H1 (cell line): ENCODE measurements at regions not wholly inside any gene's neighbourhood (a gene's known extent, or its start where the extent isn't known, plus 50 kb on each side); places are given as distances from the start of the nearest gene placed in this dataset.

Experiments used
- CTCF ChIA-PET: fragments of 300-600 bp; sonication (Branson Sonifier 250); formaldehyde crosslinking; loops from one replicate; lab custom pipeline; 2021; ENCODE audit not compliant: partially characterized antibody; lab: Charles Lee
- POLR2A ChIA-PET: fragments of 300-600 bp; sonication (Branson Sonifier 250); formaldehyde crosslinking; loops from one replicate; lab custom pipeline; 2021; ENCODE audit warnings: inconsistent platforms; ENCODE audit not compliant: partially characterized antibody; lab: Charles Lee
- DNase-seq, 2 experiments: peaks; one replicate each; pipeline versions ENCODE4 v3.0.0 to v3.0.0-alpha.2; 2010 to 2022; ENCODE audit warnings: low spot score in 2 of 2, low read depth in 1 of 2, mixed read lengths in 1 of 2
- FAIRE-seq: peaks from 2 replicates; lab custom pipeline; 2011; peaks lifted over from hg19 to GRCh38; lab: Jason Lieb, UNC
- H2AFZ ChIP-seq: 2 replicates; pipeline ENCODE4 v1.8.1; 2012; ENCODE audit warnings: low read length, inconsistent platforms
- H2AK5ac ChIP-seq: 2 replicates; pipeline ENCODE4 v1.6.1; 2013; ENCODE audit warnings: low read depth, low read length
- H2BK120ac ChIP-seq: replicated peaks from 2 replicates; pipeline ENCODE3; 2013; ENCODE audit warnings: low read depth, low read length, inconsistent platforms
- H2BK12ac ChIP-seq: 2 replicates; pipeline ENCODE4 v1.6.1; 2013; ENCODE audit warnings: low read depth, low read length
- H2BK15ac ChIP-seq: 2 replicates; pipeline ENCODE4 v1.6.1; 2013; ENCODE audit warnings: low read length
- H2BK20ac ChIP-seq: 2 replicates; pipeline ENCODE4 v1.6.1; 2013; ENCODE audit warnings: low read length
- H2BK5ac ChIP-seq: 2 replicates; pipeline ENCODE4 v1.6.1; 2013; ENCODE audit warnings: low read depth, low read length
- H3K14ac ChIP-seq: 2 replicates; pipeline ENCODE4 v1.6.1; 2013; ENCODE audit warnings: inconsistent platforms; ENCODE audit not compliant: insufficient read length
- H3K18ac ChIP-seq: 2 replicates; pipeline ENCODE4 v1.6.1; 2013; ENCODE audit warnings: low read length; ENCODE audit errors: extremely low read depth
- H3K23ac ChIP-seq: 2 replicates; pipeline ENCODE4 v1.6.1; 2013; ENCODE audit warnings: inconsistent platforms; ENCODE audit not compliant: insufficient read length
- H3K23me2 ChIP-seq: 2 replicates; pipeline ENCODE4 v1.6.1; 2013; ENCODE audit warnings: low read depth, low read length
- H3K27ac ChIP-seq: 2 replicates; pipeline ENCODE4 v1.6.1; 2011; ENCODE audit warnings: low read depth, low read length, inconsistent platforms
- H3K27me3 ChIP-seq, 4 experiments: replicated peaks in 1 of 4; 1 replicate in 1 of 4; 2 replicates in 3 of 4; pipeline versions ENCODE4 v1.6.1 to v1.8.1; 2011 to 2013; ENCODE audit warnings: low read length in 3 of 4, mild to moderate bottlenecking in 3 of 4, inconsistent platforms in 2 of 4, mixed read lengths in 2 of 4, moderate library complexity in 1 of 4; ENCODE audit not compliant: control insufficient read depth in 3 of 4, insufficient read depth in 3 of 4; ENCODE audit errors: extremely low read depth in 1 of 4
- H3K36me3 ChIP-seq, 4 experiments: 2 replicates each; pipeline versions ENCODE4 v1.6.1 to v1.8.1; 2011 to 2013; ENCODE audit warnings: mild to moderate bottlenecking in 4 of 4, low read length in 3 of 4, moderate library complexity in 2 of 4, control low read depth in 1 of 4, inconsistent platforms in 1 of 4; ENCODE audit not compliant: insufficient read depth in 4 of 4, control insufficient read depth in 2 of 4
- H3K4ac ChIP-seq: replicated peaks from 2 replicates; pipeline ENCODE3; 2013; ENCODE audit warnings: low read length, low read depth, mixed read lengths, inconsistent platforms; ENCODE audit not compliant: insufficient read length
- H3K4me1 ChIP-seq, 4 experiments: replicated peaks in 1 of 4; 1 replicate in 1 of 4; 2 replicates in 3 of 4; pipeline versions ENCODE4 v1.6.1 to v1.8.1; 2011 to 2013; ENCODE audit warnings: low read length in 3 of 4, inconsistent platforms in 2 of 4, mixed read lengths in 1 of 4; ENCODE audit not compliant: insufficient read depth in 4 of 4, control insufficient read depth in 3 of 4
- H3K4me2 ChIP-seq, 2 experiments: 2 replicates each; pipeline versions ENCODE4 v1.6.1 to v1.8.1; 2011 to 2013; ENCODE audit warnings: low read depth in 2 of 2, low read length in 2 of 2, control low read depth in 1 of 2, inconsistent platforms in 1 of 2, mild to moderate bottlenecking in 1 of 2; ENCODE audit not compliant: insufficient read depth in 1 of 2
- H3K4me3 ChIP-seq, 4 experiments: fragments of 200-600, 300-600 bp in 1 of 4; sonication (generic), shearing (Covaris generic), sonication (Bioruptor Twin) in 1 of 4; 2 replicates each; pipeline versions ENCODE4 v1.5.1 to v1.8.1; 2011 to 2016; ENCODE audit warnings: low read length in 4 of 4, low read depth in 3 of 4, control low read depth in 2 of 4, inconsistent platforms in 2 of 4, mild to moderate bottlenecking in 2 of 4, mixed read lengths in 1 of 4, moderate library complexity in 1 of 4; ENCODE audit not compliant: insufficient read depth in 2 of 4; ENCODE audit errors: extremely low read depth in 1 of 4
- H3K56ac ChIP-seq: replicated peaks from 2 replicates; pipeline ENCODE3; 2013; ENCODE audit warnings: low read depth, mild to moderate bottlenecking, mixed read lengths, low read length, inconsistent platforms; ENCODE audit not compliant: insufficient read length
- H3K79me1 ChIP-seq: 2 replicates; pipeline ENCODE4 v1.6.1; 2013; ENCODE audit warnings: low read depth, low read length, control low read depth
- H3K79me2 ChIP-seq, 2 experiments: 2 replicates each; pipeline versions ENCODE4 v1.6.1 to v1.8.1; 2012 to 2013; ENCODE audit warnings: low read length in 2 of 2, mild to moderate bottlenecking in 2 of 2, inconsistent platforms in 1 of 2; ENCODE audit not compliant: insufficient read depth in 2 of 2, control insufficient read depth in 1 of 2
- H3K9ac ChIP-seq, 4 experiments: replicated peaks in 1 of 4; 1 replicate in 1 of 4; 2 replicates in 3 of 4; pipeline versions ENCODE4 v1.6.1 to v1.8.1; 2011 to 2013; ENCODE audit warnings: low read depth in 3 of 4, low read length in 3 of 4, control low read depth in 2 of 4, mild to moderate bottlenecking in 2 of 4, moderate library complexity in 2 of 4, inconsistent platforms in 1 of 4; ENCODE audit errors: extremely low read depth in 1 of 4
- H3K9me3 ChIP-seq, 2 experiments: 2 replicates each; pipeline versions ENCODE4 v1.6.1 to v1.8.1; 2012 to 2013; ENCODE audit warnings: mild to moderate bottlenecking in 2 of 2, moderate library complexity in 2 of 2, control low read depth in 1 of 2, inconsistent platforms in 1 of 2, low read depth in 1 of 2, low read length in 1 of 2, mixed read lengths in 1 of 2; ENCODE audit not compliant: insufficient read depth in 2 of 2
- H4K20me1 ChIP-seq, 2 experiments: replicated peaks in 1 of 2; 2 replicates each; pipeline versions ENCODE3 to v1.8.1; 2011 to 2013; ENCODE audit warnings: inconsistent platforms in 2 of 2, low read length in 2 of 2, mild to moderate bottlenecking in 1 of 2; ENCODE audit not compliant: insufficient read depth in 2 of 2, control insufficient read depth in 1 of 2
- H4K5ac ChIP-seq: 2 replicates; pipeline ENCODE4 v1.6.1; 2013; ENCODE audit warnings: low read length, low read depth, mixed read lengths, inconsistent platforms; ENCODE audit not compliant: insufficient read length
- H4K8ac ChIP-seq: 2 replicates; pipeline ENCODE4 v1.8.0; 2013; ENCODE audit warnings: mild to moderate bottlenecking, moderate library complexity, low read length, inconsistent platforms; ENCODE audit not compliant: insufficient read depth; ENCODE audit errors: extremely low read depth
- H4K91ac ChIP-seq: replicated peaks from 2 replicates; pipeline ENCODE3; 2013; ENCODE audit warnings: low read length, mixed read lengths, inconsistent platforms; ENCODE audit not compliant: insufficient read length
- BRCA1 ChIP-seq: IDR thresholded peaks from 2 replicates; pipeline ENCODE4 v1.6.1; 2012; ENCODE audit warnings: low read depth, low read length, improper control_type of control experiment
- CHD1 ChIP-seq: IDR thresholded peaks from 2 replicates; pipeline ENCODE4 v1.6.1; 2012; ENCODE audit warnings: low read depth, low read length, improper control_type of control experiment
- CREB1 ChIP-seq: IDR thresholded peaks from 2 replicates; pipeline ENCODE4 v1.6.1; 2012; ENCODE audit warnings: inconsistent platforms
- EP300 ChIP-seq, 2 experiments: IDR thresholded peaks; 1 replicate in 1 of 2; 2 replicates in 1 of 2; pipeline ENCODE4 v1.6.1; 2011 to 2012; ENCODE audit warnings: low read depth in 2 of 2, low read length in 2 of 2, mild to moderate bottlenecking in 2 of 2, borderline replicate concordance in 1 of 2, inconsistent platforms in 1 of 2, moderate library complexity in 1 of 2
- JUN ChIP-seq: IDR thresholded peaks from 2 replicates; pipeline ENCODE4 v1.6.1; 2011; ENCODE audit warnings: low read depth, mild to moderate bottlenecking, improper control_type of control experiment, low read length
- MAFK ChIP-seq: IDR thresholded peaks from 2 replicates; pipeline ENCODE4 v1.6.1; 2012; ENCODE audit warnings: low read depth, mild to moderate bottlenecking, improper control_type of control experiment, low read length
- PHF8 ChIP-seq: fragments of 200-600 bp; sonication (generic); conservative IDR thresholded peaks from 2 replicates; pipeline ENCODE4 v1.7.1; 2012; ENCODE audit warnings: low read depth, mild to moderate bottlenecking, inconsistent platforms, low read length, moderate library complexity
- SAP30 ChIP-seq: fragments of 300-600 bp; sonication (generic); IDR thresholded peaks from 2 replicates; pipeline ENCODE4 v1.7.1; 2012; ENCODE audit warnings: low read length, moderate library complexity, mild to moderate bottlenecking, inconsistent platforms; ENCODE audit not compliant: insufficient read depth, insufficient replicate concordance
- SIRT6 ChIP-seq: IDR thresholded peaks from one replicate; pipeline ENCODE4 v1.7.1; 2012; ENCODE audit warnings: low read length, inconsistent platforms

DNA sequence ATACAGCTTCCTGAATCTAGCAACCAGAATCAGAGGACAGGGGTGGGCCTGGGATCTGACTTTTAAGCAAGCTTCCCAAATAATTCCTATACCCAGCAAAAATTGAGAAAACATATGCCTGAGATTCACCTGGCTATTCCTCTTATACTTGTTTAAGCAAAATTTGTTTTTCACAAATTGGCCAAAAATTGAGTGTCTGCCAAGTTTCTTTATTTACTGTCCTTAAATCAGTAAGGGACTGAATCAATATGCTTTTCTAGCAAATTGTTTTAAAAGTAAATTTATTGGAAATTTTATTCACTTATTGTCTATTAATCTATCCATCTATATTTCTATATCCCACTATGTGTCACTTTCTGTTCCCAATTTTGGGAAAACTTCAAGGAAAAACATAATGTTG, 337.0 kb upstream of the ZNF804A start:
- TF ChIP-seq BRCA1 (no peak), SAP30 (no peak), CREB1 (no peak), SIRT6 (no peak), PHF8 (no peak), EP300 (IDR thresholded peaks at IDR 0.05; ENCODE audit: borderline replicate concordance in 1 of 2, low read depth in 2 of 2, low read length in 2 of 2) (no peak), JUN (no peak), MAFK (no peak), CHD1 (no peak)

More for the DNA sequence above, 337.0 kb upstream of the ZNF804A start:
- Histone ChIP-seq H2BK20ac (no peak overlapping the region), H2BK15ac (no peak overlapping the region), H2AK5ac (no peak overlapping the region), H4K5ac (no peak overlapping the region), H3K4me1 (no peaks in the 10 kb centered on the region), H3K4me3 (no peak overlapping the region), H3K27me3 (no peaks in the 10 kb centered on the region), H3K79me1 (no peaks in the 10 kb centered on the region), H3K23ac (no peak overlapping the region), H3K56ac (no peak overlapping the region), H3K4me2 (no peak overlapping the region), H3K18ac (no peak overlapping the region), H3K9me3 (no peaks in the 10 kb centered on the region), H3K36me3 (no peaks in the 10 kb centered on the region), H2AFZ (no peak overlapping the region), H3K27ac (no peak overlapping the region), H2BK12ac (no peak overlapping the region), H3K14ac (no peak overlapping the region), H3K4ac (no peak overlapping the region), H2BK120ac (no peak overlapping the region), H3K23me2 (no peaks in the 10 kb centered on the region), H3K9ac (no peak overlapping the region), H2BK5ac (no peak overlapping the region), H3K79me2 (no peaks in the 10 kb centered on the region), H4K91ac (no peak overlapping the region), H4K20me1 (no peaks in the 10 kb centered on the region), H4K8ac (no peak overlapping the region)
- ChIA-PET POLR2A (no interaction called here), CTCF (interaction anchor here (0.6 kb wide), 1 partner anchor 159 kb away, joined by 3 read pairs; no protein-coding TSS in a partner anchor)
- no peak for DNase-seq
- no peak for FAIRE-seq
